Liver (tissue), 8 donors: ENCODE measurements at regions not wholly inside any gene's neighbourhood (a gene's known extent, or its start where the extent isn't known, plus 50 kb on each side); places are given as distances from the start of the nearest gene placed in this dataset.

Source experiments
- DNase-seq: peaks from one replicate; pipeline ENCODE4 v3.0.0-alpha.2; 2017; ENCODE audit warnings: low spot score
- H3K27ac ChIP-seq, 2 donors: one replicate each; pipeline ENCODE4 v1.7.0; 2013; ENCODE audit warnings: inconsistent platforms in 2 of 2, low read length in 2 of 2, control low read depth in 1 of 2, low read depth in 1 of 2, mild to moderate bottlenecking in 1 of 2
- H3K27me3 ChIP-seq, 4 donors: one replicate each; pipeline versions ENCODE4 v1.6.1 to v1.7.0; 2013; ENCODE audit warnings: low read length in 3 of 4, inconsistent platforms in 1 of 4, mild to moderate bottlenecking in 1 of 4, moderate library complexity in 1 of 4; ENCODE audit not compliant: control insufficient read depth in 4 of 4, insufficient read depth in 4 of 4
- H3K36me3 ChIP-seq, 4 donors: one replicate each; pipeline versions ENCODE4 v1.6.1 to v1.7.0; 2013; ENCODE audit warnings: low read length in 3 of 4, mild to moderate bottlenecking in 3 of 4, low read depth in 1 of 4, moderate library complexity in 1 of 4; ENCODE audit not compliant: control insufficient read depth in 4 of 4, insufficient read depth in 3 of 4
- H3K4me1 ChIP-seq, 4 donors: one replicate each; pipeline versions ENCODE4 v1.6.1 to v1.7.0; 2013; ENCODE audit warnings: low read length in 3 of 4, mild to moderate bottlenecking in 3 of 4, moderate library complexity in 1 of 4; ENCODE audit not compliant: control insufficient read depth in 4 of 4, insufficient read depth in 4 of 4
- H3K4me3 ChIP-seq, 3 donors: one replicate each; pipeline versions ENCODE4 v1.6.1 to v1.7.0; 2013; ENCODE audit warnings: low read length in 3 of 3, control low read depth in 1 of 3, low read depth in 1 of 3, mild to moderate bottlenecking in 1 of 3
- H3K9ac ChIP-seq, 2 donors: one replicate each; pipeline ENCODE4 v1.7.0; 2013; ENCODE audit warnings: low read length in 2 of 2, mild to moderate bottlenecking in 2 of 2, moderate library complexity in 2 of 2, control low read depth in 1 of 2, low read depth in 1 of 2
- H3K9me3 ChIP-seq, 4 donors: one replicate each; pipeline versions ENCODE4 v1.6.1 to v1.7.0; 2013; ENCODE audit warnings: low read length in 3 of 4; ENCODE audit not compliant: control insufficient read depth in 4 of 4
- ATF3 ChIP-seq: IDR thresholded peaks from 2 replicates; pipeline ENCODE4 v1.6.1; 2016; ENCODE audit warnings: antibody characterized with exemption
- CTCF ChIP-seq: fragments of 150-350 bp; IDR thresholded peaks from 2 replicates; pipeline ENCODE4 v1.5.1; 2017; ENCODE audit warnings: improper control_type of control experiment, low read depth, low read length; ENCODE audit not compliant: missing input control
- EGR1 ChIP-seq, 2 donors: IDR thresholded peaks; 2 replicates each; pipeline ENCODE4 v1.6.1; 2016 to 2018; ENCODE audit warnings: antibody characterized with exemption in 2 of 2, low read depth in 2 of 2
- FOXA1 ChIP-seq: IDR thresholded peaks from 2 replicates; pipeline ENCODE4 v1.6.1; 2016; ENCODE audit warnings: antibody characterized with exemption
- GABPA ChIP-seq, 2 donors: IDR thresholded peaks in 1 of 2; conservative IDR thresholded peaks in 1 of 2; 2 replicates each; pipeline ENCODE4 v1.6.1; 2016; ENCODE audit warnings: antibody characterized with exemption in 2 of 2, mild to moderate bottlenecking in 1 of 2, moderate library complexity in 1 of 2
- HNF4A ChIP-seq, 2 donors: conservative IDR thresholded peaks; 2 replicates each; pipeline ENCODE4 v1.6.1; 2016; ENCODE audit warnings: antibody characterized with exemption in 2 of 2, mild to moderate bottlenecking in 2 of 2
- HNF4G ChIP-seq: IDR thresholded peaks from 2 replicates; pipeline ENCODE4 v1.6.1; 2016; ENCODE audit warnings: antibody characterized with exemption
- MAX ChIP-seq: IDR thresholded peaks from 2 replicates; pipeline ENCODE4 v1.6.1; 2016; ENCODE audit warnings: antibody characterized with exemption
- NR2F2 ChIP-seq: IDR thresholded peaks from 2 replicates; pipeline ENCODE4 v1.6.1; 2016; ENCODE audit warnings: antibody characterized with exemption
- RAD21 ChIP-seq, 2 donors: IDR thresholded peaks; 2 replicates each; pipeline ENCODE4 v1.6.1; 2016; ENCODE audit warnings: antibody characterized with exemption in 2 of 2, mild to moderate bottlenecking in 2 of 2
- REST ChIP-seq: IDR thresholded peaks from 2 replicates; pipeline ENCODE4 v1.6.1; 2016; ENCODE audit warnings: antibody characterized with exemption, mild to moderate bottlenecking
- RXRA ChIP-seq, 2 donors: IDR thresholded peaks; 2 replicates each; pipeline ENCODE4 v1.6.1; 2017 to 2018; ENCODE audit warnings: antibody characterized with exemption in 2 of 2, mild to moderate bottlenecking in 1 of 2
- SP1 ChIP-seq: IDR thresholded peaks from 2 replicates; pipeline ENCODE4 v1.6.1; 2018; ENCODE audit warnings: antibody characterized with exemption, mild to moderate bottlenecking
- YY1 ChIP-seq: IDR thresholded peaks from 2 replicates; pipeline ENCODE4 v1.6.1; 2016; ENCODE audit warnings: antibody characterized with exemption, mild to moderate bottlenecking
- ZBTB33 ChIP-seq: IDR thresholded peaks from 2 replicates; pipeline ENCODE4 v1.6.1; 2016; ENCODE audit warnings: antibody characterized with exemption
- WGBS: extraction: QIAGEN DNeasy Blood & Tissue Kit; methylation state at CpG from one replicate; pipeline ENCODE4 v1.1.7; 2013; 5-methylcytosine and 5-hydroxymethylcytosine counted together
- donor health status: healthy.
- donor health status: healthy.
- donor health status: healthy.
- donor health status: healthy.
- donor health status: healthy.

GRCh38 chr5:4079831-4080230 lies 484.2 kb downstream of the IRX1 start:
- TF ChIP-seq EGR1 (IDR thresholded peaks at IDR 0.05; ENCODE audit: low read depth in 2 of 2) = no peak
- no peak for TF ChIP-seq NR2F2
- TF ChIP-seq RAD21 (IDR thresholded peaks at IDR 0.05) = no peak
- no peak for TF ChIP-seq RXRA (IDR thresholded peaks at IDR 0.05)
- no peak for TF ChIP-seq CTCF
- TF ChIP-seq REST = no peak
- no peak for TF ChIP-seq HNF4G
- no peak for TF ChIP-seq MAX
- WGBS = 10% methylated on average over 1 of the region's 1 CpG
- Histone ChIP-seq H3K4me1 (no peaks in the 10 kb centered on the region), H3K9me3 (peaks cover 0 to 2% (median 0%) of the 10 kb centered on the region in 4 donors), H3K9ac (no peak overlapping the region), H3K27me3 (peaks cover 0 to 4% (median 0%) of the 10 kb centered on the region in 4 donors), H3K36me3 (no peaks in the 10 kb centered on the region), H3K27ac (no peak overlapping the region), H3K4me3 (no peak overlapping the region)
- DNase-seq = no peak

- Histone ChIP-seq H3K9ac (no peak overlapping the region), H3K9me3 (peaks cover 0 to 2% (median 0%) of the 10 kb centered on the region in 4 donors), H3K4me1 (no peaks in the 10 kb centered on the region), H3K27ac (no peak overlapping the region), H3K36me3 (no peaks in the 10 kb centered on the region), H3K4me3 (no peak overlapping the region), H3K27me3 (peaks cover 0 to 4% (median 0%) of the 10 kb centered on the region in 4 donors)
- no peak for DNase-seq
- WGBS = 81% methylated on average over 3 of the region's 3 CpGs
- no peak for TF ChIP-seq FOXA1
- no peak for TF ChIP-seq NR2F2
- no peak for TF ChIP-seq CTCF
- TF ChIP-seq YY1 = no peak
- TF ChIP-seq SP1 = no peak
- no peak for TF ChIP-seq ZBTB33
- TF ChIP-seq ATF3 = no peak
- no peak for TF ChIP-seq RXRA (IDR thresholded peaks at IDR 0.05)
- no peak for TF ChIP-seq REST
- TF ChIP-seq GABPA (IDR thresholded peaks at IDR 0.05 in 1 of 2, conservative IDR thresholded peaks at IDR 0.05 in 1 of 2) = no peak
- no peak for TF ChIP-seq HNF4A (conservative IDR thresholded peaks at IDR 0.05)
- no peak for TF ChIP-seq EGR1 (IDR thresholded peaks at IDR 0.05; ENCODE audit: low read depth in 2 of 2)
Observed at GRCh38 chr5:4080370-4080769, 484.7 kb downstream of the IRX1 start.
